Neuronal stem cell (in vitro differentiated cells): ENCODE measurements at regions not wholly inside any gene's neighbourhood (a gene's known extent, or its start where the extent isn't known, plus 50 kb on each side); places are given as distances from the start of the nearest gene placed in this dataset.

Experiments used
- DNase-seq: peaks from one replicate; pipeline ENCODE4 v3.0.0-alpha.2; 2013; ENCODE audit warnings: low spot score
- H2AFZ ChIP-seq: one replicate; pipeline ENCODE4 v1.6.1; 2013; ENCODE audit warnings: mild to moderate bottlenecking, low read length, inconsistent platforms
- H2AK5ac ChIP-seq: 2 replicates; pipeline ENCODE4 v1.6.1; 2013; ENCODE audit warnings: low read depth, mild to moderate bottlenecking, inconsistent platforms, low read length, moderate library complexity, mixed read lengths
- H2BK120ac ChIP-seq: 2 replicates; pipeline ENCODE4 v1.6.1; 2013; ENCODE audit warnings: low read depth, mild to moderate bottlenecking, inconsistent platforms, low read length, moderate library complexity, mixed read lengths
- H2BK12ac ChIP-seq: one replicate; pipeline ENCODE4 v1.6.1; 2013; ENCODE audit warnings: low read length, inconsistent platforms
- H2BK15ac ChIP-seq: 2 replicates; pipeline ENCODE4 v1.6.1; 2013; ENCODE audit warnings: mild to moderate bottlenecking, low read length, inconsistent platforms, mixed read lengths
- H2BK5ac ChIP-seq: one replicate; pipeline ENCODE4 v1.6.1; 2013; ENCODE audit warnings: inconsistent platforms, mild to moderate bottlenecking, low read length, moderate library complexity
- H3K14ac ChIP-seq: one replicate; pipeline ENCODE4 v1.6.1; 2013; ENCODE audit warnings: low read length, inconsistent platforms
- H3K18ac ChIP-seq: 2 replicates; pipeline ENCODE4 v1.6.1; 2013; ENCODE audit warnings: low read length, inconsistent platforms
- H3K23ac ChIP-seq: 2 replicates; pipeline ENCODE4 v1.6.1; 2013; ENCODE audit warnings: low read depth, mild to moderate bottlenecking, mixed read lengths, low read length, inconsistent platforms; ENCODE audit not compliant: poor library complexity
- H3K27ac ChIP-seq: replicated peaks from 3 replicates; pipeline ENCODE4 v1.5.1; 2013; ENCODE audit warnings: low read length, inconsistent platforms
- H3K27me3 ChIP-seq, 3 experiments: 2 replicates each; pipeline ENCODE4 v1.6.1; 2013; ENCODE audit warnings: low read length in 3 of 3, mild to moderate bottlenecking in 2 of 3, inconsistent platforms in 1 of 3, low read depth in 1 of 3, mixed read lengths in 1 of 3, moderate library complexity in 1 of 3; ENCODE audit not compliant: control insufficient read depth in 3 of 3, insufficient read depth in 3 of 3
- H3K36me3 ChIP-seq, 2 donors: replicated peaks in 1 of 2; 2 replicates each; pipeline ENCODE4 v1.6.1; 2013; ENCODE audit warnings: low read length in 2 of 2; ENCODE audit not compliant: control insufficient read depth in 2 of 2, insufficient read depth in 2 of 2
- H3K4ac ChIP-seq: 2 replicates; pipeline ENCODE4 v1.6.1; 2013; ENCODE audit warnings: inconsistent platforms, mild to moderate bottlenecking, low read length, moderate library complexity
- H3K4me1 ChIP-seq, 2 donors: 1 replicate in 1 of 2; 2 replicates in 1 of 2; pipeline ENCODE4 v1.6.1; 2013; ENCODE audit warnings: low read length in 2 of 2, low read depth in 1 of 2; ENCODE audit not compliant: control insufficient read depth in 2 of 2, insufficient read depth in 1 of 2
- H3K4me2 ChIP-seq: one replicate; pipeline ENCODE4 v1.6.1; 2013; ENCODE audit warnings: mild to moderate bottlenecking, low read length, inconsistent platforms; ENCODE audit not compliant: insufficient read depth, poor library complexity, severe bottlenecking
- H3K4me3 ChIP-seq, 2 donors: 2 replicates each; pipeline ENCODE4 v1.5.1; 2013; ENCODE audit warnings: low read length in 2 of 2, mild to moderate bottlenecking in 2 of 2, inconsistent platforms in 1 of 2, moderate library complexity in 1 of 2
- H3K79me1 ChIP-seq: one replicate; pipeline ENCODE4 v1.6.1; 2013; ENCODE audit warnings: low read depth, mild to moderate bottlenecking, inconsistent platforms, low read length, moderate library complexity
- H3K9ac ChIP-seq: one replicate; pipeline ENCODE4 v1.6.1; 2013; ENCODE audit warnings: mild to moderate bottlenecking, low read depth, low read length, inconsistent platforms; ENCODE audit not compliant: poor library complexity
- H3K9me3 ChIP-seq, 2 donors: replicated peaks in 1 of 2; 2 replicates each; pipeline versions ENCODE3 to v1.6.1; 2013; ENCODE audit warnings: low read length in 2 of 2, mild to moderate bottlenecking in 2 of 2, inconsistent platforms in 1 of 2, low read depth in 1 of 2, mixed read lengths in 1 of 2, moderate library complexity in 1 of 2; ENCODE audit not compliant: control insufficient read depth in 2 of 2, insufficient read depth in 1 of 2
- H4K8ac ChIP-seq: one replicate; pipeline ENCODE4 v1.6.1; 2013; ENCODE audit warnings: low read depth, mild to moderate bottlenecking, inconsistent platforms, low read length, moderate library complexity
- H4K91ac ChIP-seq: one replicate; pipeline ENCODE4 v1.6.1; 2013; ENCODE audit warnings: low read length, low read depth, mild to moderate bottlenecking, inconsistent platforms; ENCODE audit not compliant: poor library complexity
- WGBS, 2 donors: extraction: QIAGEN DNeasy Blood & Tissue Kit; methylation state at CpG; one replicate each; pipeline ENCODE4 v1.1.7; 2013; ENCODE audit warnings: missing lambda C conversion rate in 2 of 2, mixed read lengths in 1 of 2; ENCODE audit not compliant: insufficient read length in 2 of 2, insufficient replicate concordance in 1 of 2; ENCODE audit errors: extremely low coverage in 2 of 2; 5-methylcytosine and 5-hydroxymethylcytosine counted together

DNA sequence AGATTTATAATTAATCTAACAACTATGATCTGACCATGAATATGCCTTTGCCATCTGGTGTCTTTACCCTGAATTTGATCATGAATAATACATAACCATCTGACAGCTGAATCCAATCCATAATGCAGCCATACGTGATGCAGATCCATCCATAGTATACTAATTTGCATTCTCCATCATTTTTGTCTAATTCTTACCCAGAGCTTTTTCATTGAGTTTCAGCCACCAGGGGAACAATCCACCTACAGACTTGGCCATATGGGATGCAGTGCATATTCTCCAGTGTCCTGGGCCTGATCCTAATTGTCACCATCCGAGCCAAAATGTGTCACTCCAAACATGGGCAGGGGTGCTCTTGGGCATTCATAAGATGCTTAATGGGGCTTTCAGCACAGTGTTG lies 227.2 kb upstream of the CRIM1 start:
- Histone ChIP-seq H4K91ac (no peak overlapping the region), H4K8ac (no peak overlapping the region), H3K79me1 (no peaks in the 10 kb centered on the region), H3K4me2 (no peak overlapping the region), H3K23ac (no peak overlapping the region), H3K4ac (no peak overlapping the region), H3K36me3 (no peaks in the 10 kb centered on the region), H3K9ac (no peak overlapping the region), H3K14ac (no peak overlapping the region), H3K27ac (no peak overlapping the region), H3K27me3 (peaks cover 0 to 11% (median 0%) of the 10 kb centered on the region in 3 experiments), H2BK120ac (no peak overlapping the region), H2AFZ (no peak overlapping the region), H2BK12ac (no peak overlapping the region), H2BK5ac (no peak overlapping the region), H2AK5ac (no peak overlapping the region), H3K4me1 (peaks cover 0 to 2% of the 10 kb centered on the region in 2 donors), H3K4me3 (no peak overlapping the region), H2BK15ac (no peak overlapping the region), H3K9me3 (no peaks in the 10 kb centered on the region), H3K18ac (no peak overlapping the region)
- DNase-seq, result no peak
- no CpG with 5 or more reads among the region's 2 CpGs for WGBS, 2 donors

DNA sequence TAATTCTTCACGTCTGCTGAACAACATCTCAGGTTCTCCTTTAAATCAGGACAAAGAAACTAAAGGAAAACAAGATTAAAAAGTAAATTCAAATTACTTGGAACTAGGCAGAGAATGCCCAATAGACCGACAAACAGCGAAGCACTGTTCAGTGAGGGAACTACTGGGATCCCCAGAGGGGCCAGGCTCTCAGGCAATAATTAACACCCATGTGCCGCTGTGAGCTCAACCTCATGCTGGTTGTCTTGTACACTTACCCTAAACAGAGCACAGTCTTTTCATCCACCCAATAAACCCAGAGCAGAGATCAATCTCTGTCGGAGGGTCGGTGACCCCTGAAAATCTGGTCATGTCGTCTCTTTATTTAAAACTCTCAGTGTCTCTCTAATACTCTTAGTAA lies 229.9 kb upstream of the CRIM1 start:
- Histone ChIP-seq H2BK120ac (no peak overlapping the region), H3K18ac (no peak overlapping the region), H3K27ac (no peak overlapping the region), H3K4me1 (peaks cover 0 to 2% of the 10 kb centered on the region in 2 donors), H3K9me3 (no peaks in the 10 kb centered on the region), H4K8ac (no peak overlapping the region), H3K14ac (no peak overlapping the region), H3K4ac (no peak overlapping the region), H3K4me2 (no peak overlapping the region), H3K27me3 (peaks cover 0 to 11% (median 0%) of the 10 kb centered on the region in 3 experiments), H2AFZ (no peak overlapping the region), H3K36me3 (no peaks in the 10 kb centered on the region), H3K9ac (no peak overlapping the region), H3K79me1 (no peaks in the 10 kb centered on the region), H2BK12ac (no peak overlapping the region), H2BK5ac (no peak overlapping the region), H2BK15ac (no peak overlapping the region), H2AK5ac (no peak overlapping the region), H3K23ac (no peak overlapping the region), H4K91ac (no peak overlapping the region), H3K4me3 (no peak overlapping the region)
- WGBS, 2 donors, result no CpG with 5 or more reads among the region's 7 CpGs
- no peak for DNase-seq

DNA sequence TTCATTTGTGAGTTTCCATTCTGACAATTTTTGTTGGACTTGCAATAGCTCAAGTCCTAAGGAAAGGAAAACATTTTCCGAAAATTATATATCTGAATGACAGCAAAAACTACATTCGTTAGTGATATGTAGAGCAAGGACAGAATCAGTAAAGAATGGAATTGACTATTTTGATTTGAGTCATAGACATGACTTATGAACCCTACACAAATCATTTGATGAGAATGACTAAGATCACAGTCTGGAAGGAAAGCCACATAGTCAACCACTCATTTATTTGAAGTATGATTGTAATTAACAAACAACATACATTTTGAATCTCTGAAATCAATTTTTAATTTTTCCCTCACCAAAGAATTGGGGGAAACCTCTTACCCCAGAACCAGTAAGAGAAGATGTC lies 231.6 kb upstream of the CRIM1 start:
- Histone ChIP-seq H3K4me2 (no peak overlapping the region), H3K36me3 (no peaks in the 10 kb centered on the region), H4K8ac (no peak overlapping the region), H2BK120ac (no peak overlapping the region), H3K23ac (no peak overlapping the region), H3K4ac (no peak overlapping the region), H4K91ac (no peak overlapping the region), H3K9ac (no peak overlapping the region), H3K27ac (no peak overlapping the region), H3K27me3 (peaks cover 0 to 11% (median 0%) of the 10 kb centered on the region in 3 experiments), H2BK12ac (no peak overlapping the region), H2BK5ac (no peak overlapping the region), H3K18ac (no peak overlapping the region), H2BK15ac (no peak overlapping the region), H3K79me1 (no peaks in the 10 kb centered on the region), H3K4me1 (peaks cover 0 to 2% of the 10 kb centered on the region in 2 donors), H3K9me3 (no peaks in the 10 kb centered on the region), H2AK5ac (no peak overlapping the region), H2AFZ (no peak overlapping the region), H3K14ac (no peak overlapping the region), H3K4me3 (no peak overlapping the region)
- no peak for DNase-seq
- WGBS, 2 donors, result no CpG with 5 or more reads among the region's 2 CpGs

DNA sequence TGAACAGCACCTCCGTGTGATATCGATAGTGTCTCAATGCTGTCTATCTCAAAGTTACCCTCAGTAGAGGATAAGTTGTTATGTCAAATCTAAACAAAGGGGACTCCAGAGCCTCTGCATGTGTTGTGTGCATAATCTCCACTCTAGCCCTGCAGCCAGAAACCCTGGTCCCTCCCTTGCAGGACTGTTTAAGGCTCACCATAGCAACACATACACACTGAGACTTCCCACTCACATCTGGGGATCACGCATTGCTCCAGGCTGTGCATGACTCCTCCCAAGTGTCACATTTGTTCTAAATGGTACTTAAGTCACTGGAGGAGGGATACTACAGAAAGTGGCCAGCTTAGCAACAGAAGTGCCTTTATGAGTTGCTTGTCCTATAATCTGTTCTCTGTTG lies 258.6 kb upstream of the CRIM1 start:
- H3K79me1 ChIP-seq, result no peaks in the 10 kb centered on the region
- no peaks in the 10 kb centered on the region for H3K9me3 ChIP-seq
- no peak overlapping the region for H2AK5ac ChIP-seq
- H3K4me2 ChIP-seq, result no peak overlapping the region
- no peak overlapping the region for H2BK12ac ChIP-seq
- no CpG with 5 or more reads among the region's 3 CpGs for WGBS, 2 donors
- H3K4me3 ChIP-seq, result no peak overlapping the region
- H3K23ac ChIP-seq, result no peak overlapping the region
- no peaks in the 10 kb centered on the region for H3K4me1 ChIP-seq
- H2BK120ac ChIP-seq, result no peak overlapping the region
- H4K8ac ChIP-seq, result no peak overlapping the region
- no peak overlapping the region for H3K14ac ChIP-seq
- no peaks in the 10 kb centered on the region for H3K36me3 ChIP-seq
- no peak overlapping the region for H2BK5ac ChIP-seq
- no peak overlapping the region for H2BK15ac ChIP-seq
- H4K91ac ChIP-seq, result no peak overlapping the region
- H3K27me3 ChIP-seq, result no peaks in the 10 kb centered on the region
- no peak overlapping the region for H3K9ac ChIP-seq
- no peak overlapping the region for H3K27ac ChIP-seq
- DNase-seq, result no peak
- H2AFZ ChIP-seq, result no peak overlapping the region
- no peak overlapping the region for H3K18ac ChIP-seq
- no peak overlapping the region for H3K4ac ChIP-seq
